22Rv1 (cell line): ENCODE measurements at regions not wholly inside any gene's neighbourhood (a gene's known extent, or its start where the extent isn't known, plus 50 kb on each side); places are given as distances from the start of the nearest gene placed in this dataset.

Experiments used
- CTCF ChIP-seq: fragments of 450-650 bp; IDR thresholded peaks from 2 replicates; pipeline ENCODE4 v1.5.1; 2017; ENCODE audit warnings: mild to moderate bottlenecking
- ZFX ChIP-seq: fragments of 450-650 bp; IDR thresholded peaks from 2 replicates; pipeline ENCODE4 v1.6.1; 2017; ENCODE audit warnings: antibody characterized with exemption, borderline replicate concordance

GRCh38 chr15:53448232-53449015, 311.0 kb downstream of the WDR72 start:
- no peak for TF ChIP-seq CTCF
- no peak for TF ChIP-seq ZFX
